GM12865 (cell line): ENCODE measurements at regions not wholly inside any gene's neighbourhood (a gene's known extent, or its start where the extent isn't known, plus 50 kb on each side); places are given as distances from the start of the nearest gene placed in this dataset.

Source experiments
- DNase-seq: peaks from one replicate; pipeline ENCODE4 v3.0.0; 2010; ENCODE audit warnings: low read depth
- H3K4me3 ChIP-seq: 2 replicates; pipeline ENCODE4 v1.5.1; 2011; ENCODE audit warnings: mild to moderate bottlenecking, low read depth, low read length, control low read depth
- TF ChIP-seq, protein P1 (sequence below): IDR thresholded peaks from 2 replicates; pipeline ENCODE4 v1.5.1; 2011; ENCODE audit warnings: low read length, control low read depth, low read depth, inconsistent platforms; ENCODE audit not compliant: insufficient read depth; ENCODE audit errors: missing control alignments

DNA sequence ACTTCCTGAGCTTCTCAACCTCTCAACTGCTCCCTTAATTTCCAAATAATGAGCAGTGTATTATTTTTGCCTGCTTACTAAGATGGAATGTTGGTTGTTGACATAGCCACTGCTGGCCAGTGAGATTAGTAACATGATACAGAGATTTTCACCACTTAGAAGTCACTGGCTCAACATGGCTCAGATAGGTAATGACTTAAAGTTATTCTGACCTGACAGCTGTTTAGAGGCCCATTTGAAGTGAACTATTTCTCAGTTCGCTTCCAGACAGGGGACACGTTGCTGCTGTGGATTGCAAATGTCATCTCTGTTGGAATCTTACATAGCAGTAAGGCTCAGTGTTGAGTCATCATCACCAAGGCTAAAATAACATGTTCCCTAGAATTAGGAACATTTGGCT, 490.2 kb downstream of the TLE4 start:
- DNase-seq: no peak
- no peak overlapping the region for H3K4me3 ChIP-seq
- TF ChIP-seq, protein P1, sequence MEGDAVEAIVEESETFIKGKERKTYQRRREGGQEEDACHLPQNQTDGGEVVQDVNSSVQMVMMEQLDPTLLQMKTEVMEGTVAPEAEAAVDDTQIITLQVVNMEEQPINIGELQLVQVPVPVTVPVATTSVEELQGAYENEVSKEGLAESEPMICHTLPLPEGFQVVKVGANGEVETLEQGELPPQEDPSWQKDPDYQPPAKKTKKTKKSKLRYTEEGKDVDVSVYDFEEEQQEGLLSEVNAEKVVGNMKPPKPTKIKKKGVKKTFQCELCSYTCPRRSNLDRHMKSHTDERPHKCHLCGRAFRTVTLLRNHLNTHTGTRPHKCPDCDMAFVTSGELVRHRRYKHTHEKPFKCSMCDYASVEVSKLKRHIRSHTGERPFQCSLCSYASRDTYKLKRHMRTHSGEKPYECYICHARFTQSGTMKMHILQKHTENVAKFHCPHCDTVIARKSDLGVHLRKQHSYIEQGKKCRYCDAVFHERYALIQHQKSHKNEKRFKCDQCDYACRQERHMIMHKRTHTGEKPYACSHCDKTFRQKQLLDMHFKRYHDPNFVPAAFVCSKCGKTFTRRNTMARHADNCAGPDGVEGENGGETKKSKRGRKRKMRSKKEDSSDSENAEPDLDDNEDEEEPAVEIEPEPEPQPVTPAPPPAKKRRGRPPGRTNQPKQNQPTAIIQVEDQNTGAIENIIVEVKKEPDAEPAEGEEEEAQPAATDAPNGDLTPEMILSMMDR: no peak

DNA sequence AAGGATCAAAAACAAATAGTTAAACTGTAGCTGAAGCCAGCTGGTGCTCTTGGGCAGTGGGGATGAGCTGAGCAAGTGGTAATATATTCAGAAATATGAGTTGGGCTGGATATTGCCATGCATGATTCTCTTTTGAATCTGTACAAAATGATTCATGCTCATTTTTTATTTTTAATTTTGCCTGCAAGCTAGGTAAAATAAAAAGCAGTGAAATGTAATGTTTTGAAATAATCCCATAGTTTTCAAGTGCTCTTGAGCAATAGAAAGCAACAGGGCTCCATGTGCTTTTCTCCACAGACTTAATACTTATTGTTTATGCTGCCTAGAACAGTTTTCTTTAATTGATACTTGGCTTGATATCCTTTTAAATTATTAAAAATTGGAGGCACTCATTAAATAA, 489.3 kb downstream of the TLE4 start:
- DNase-seq: no peak
- no peak overlapping the region for H3K4me3 ChIP-seq
- TF ChIP-seq, protein P1: no peak

DNA sequence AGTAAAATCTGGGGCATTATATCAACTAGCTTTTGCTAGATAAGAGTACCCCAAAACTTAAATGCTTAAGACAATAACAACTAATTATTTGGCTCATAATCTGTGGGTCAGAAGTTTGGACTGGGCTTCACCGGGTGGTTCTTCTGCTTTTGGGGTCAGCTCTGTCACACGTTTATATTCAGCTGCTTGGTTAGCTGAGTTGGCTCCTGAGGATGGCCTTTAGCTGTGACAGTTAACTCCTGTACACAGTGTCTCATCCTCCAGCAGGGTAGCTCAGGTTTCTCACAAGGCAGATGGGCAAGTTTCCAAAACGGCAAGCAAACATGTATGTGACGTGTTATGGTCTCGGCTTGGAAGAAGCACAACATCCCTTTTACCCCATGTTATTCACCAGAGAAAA, 488.2 kb downstream of the TLE4 start:
- peak; percentile 12 for DNase-seq

DNA sequence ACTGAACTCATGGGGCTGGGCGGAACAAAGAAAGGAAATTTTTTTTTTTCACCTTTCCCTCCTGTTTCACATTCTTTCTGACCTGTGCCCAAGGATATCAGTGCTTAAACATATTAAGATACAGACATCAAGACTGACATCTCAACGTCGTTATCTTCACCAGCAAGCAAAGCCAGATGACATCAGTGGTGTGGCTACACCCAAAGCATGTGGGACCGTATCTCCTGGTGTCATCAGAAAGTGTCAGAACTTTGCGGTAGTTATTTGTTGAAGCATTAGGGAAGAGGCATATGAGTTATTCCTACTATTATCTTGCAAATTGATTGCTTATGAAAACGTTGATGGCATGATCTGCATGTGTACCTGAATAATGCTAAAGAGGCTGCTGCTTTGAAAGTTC, 487.4 kb downstream of the TLE4 start:
- H3K4me3 ChIP-seq: no peak overlapping the region
- DNase-seq: no peak
- TF ChIP-seq, protein P1: no peak

More for the DNA sequence above, 488.2 kb downstream of the TLE4 start:
- TF ChIP-seq, protein P1: no peak
- H3K4me3 ChIP-seq: no peak overlapping the region

DNA sequence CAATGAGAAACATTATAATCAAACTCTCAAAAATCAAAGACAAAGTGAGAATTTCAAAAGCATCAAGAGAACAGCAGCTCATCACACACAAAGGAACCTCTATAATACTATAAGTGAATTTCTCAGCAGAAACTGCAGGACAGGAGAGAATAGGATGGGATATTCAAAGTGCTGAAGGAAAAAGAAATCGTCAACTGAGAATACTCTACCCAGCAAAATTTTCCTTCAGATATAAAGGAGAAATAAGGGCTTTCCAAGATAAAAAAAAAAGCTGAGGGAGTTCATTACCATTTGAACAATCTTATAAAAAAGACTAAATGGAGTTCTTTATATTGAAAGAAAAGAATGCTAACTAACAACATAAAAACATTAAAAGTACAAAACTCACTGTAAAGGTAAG, 481.1 kb downstream of the TLE4 start:
- H3K4me3 ChIP-seq: no peak overlapping the region
- DNase-seq: no peak
- TF ChIP-seq, protein P1: no peak

DNA sequence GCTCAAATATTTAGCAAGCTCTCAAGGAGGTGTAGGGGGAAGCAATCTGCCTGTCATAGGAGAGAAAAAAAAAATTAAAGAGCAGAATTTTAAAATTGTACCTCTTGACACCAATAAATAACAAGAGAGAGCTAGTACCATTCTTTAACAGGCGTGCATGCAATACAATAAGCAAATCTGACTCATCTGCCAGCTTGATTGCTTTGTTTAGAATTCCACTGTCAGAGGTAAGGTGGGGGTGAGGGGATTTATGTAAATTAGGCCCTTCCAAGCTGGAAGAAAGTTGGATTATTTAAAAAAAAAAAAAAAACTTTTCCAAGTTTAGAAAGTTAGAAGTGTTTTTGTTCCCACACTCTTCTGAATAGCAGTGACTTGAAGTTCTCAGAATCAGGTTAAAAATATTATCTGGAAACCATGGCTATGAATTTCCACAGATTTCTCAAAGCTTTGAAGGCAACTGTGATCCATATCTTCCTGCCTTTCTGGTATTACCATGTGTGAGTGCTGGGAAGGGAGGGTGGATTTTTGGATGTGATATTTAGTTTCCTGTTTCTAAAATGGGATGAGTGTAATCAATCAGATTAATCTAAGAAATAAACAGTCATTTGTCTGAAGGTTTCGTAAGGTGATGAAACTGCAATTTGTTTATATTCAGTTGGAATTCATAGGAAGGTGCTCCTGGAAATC, 477.5 kb downstream of the TLE4 start:
- no peak overlapping the region for H3K4me3 ChIP-seq
- TF ChIP-seq, protein P1: no peak
- no peak for DNase-seq

DNA sequence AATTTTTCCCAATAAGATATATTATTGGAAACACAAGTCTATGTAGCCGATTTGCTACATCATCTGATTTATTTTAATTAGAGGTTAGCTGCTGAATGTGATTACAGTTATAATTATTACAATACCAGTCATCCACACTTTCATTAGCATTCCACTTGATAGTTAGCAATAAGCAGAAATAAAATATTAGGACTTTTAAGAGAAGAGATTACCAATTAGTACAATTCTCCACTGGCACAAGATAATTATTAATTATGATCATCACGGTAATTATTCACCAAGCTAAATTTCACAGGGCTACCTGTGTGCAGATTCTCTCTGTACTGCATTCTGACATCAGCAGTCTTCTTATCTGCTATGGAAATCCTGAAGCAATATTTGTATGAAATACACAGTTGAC, 474.7 kb downstream of the TLE4 start:
- no peak overlapping the region for H3K4me3 ChIP-seq
- TF ChIP-seq, protein P1: no peak
- DNase-seq: no peak
